ENCODE measurements at regions not wholly inside any gene's neighbourhood (a gene's known extent, or its start where the extent isn't known, plus 50 kb on each side); places are given as distances from the start of the nearest gene placed in this dataset.

DNA sequence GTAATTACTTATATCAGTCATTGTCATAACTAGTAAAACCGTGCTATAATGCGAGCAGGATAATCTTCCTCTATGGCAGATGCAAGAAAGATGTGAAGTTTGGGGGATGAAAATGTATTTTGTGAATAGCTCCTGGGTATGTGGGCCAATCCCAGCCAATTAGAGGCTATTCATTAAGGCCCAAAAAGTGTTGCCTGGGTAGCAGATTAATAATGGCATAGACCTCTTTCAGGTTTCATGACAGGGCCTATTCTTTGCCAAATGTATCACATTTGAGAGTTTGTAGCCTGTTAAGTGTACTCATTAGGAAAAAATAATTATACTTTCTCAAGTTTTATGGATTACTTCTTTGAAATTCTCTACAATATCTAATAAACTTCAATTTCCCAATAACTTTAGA is 199.2 kb upstream of the POU3F2 start:
- ChIA-PET POLR2A (no interaction called here), CTCF (no interaction called here)
- Histone ChIP-seq H3K9me3 (ENCODE audit: control insufficient read depth in 2 of 3, low read length in 3 of 3) (no peaks in the 10 kb centered on the region), H3K4me1 (ENCODE audit: control insufficient read depth in 2 of 2, insufficient read depth in 2 of 2, low read length in 2 of 2) (no peaks in the 10 kb centered on the region), H3K4me3 (ENCODE audit: low read length) (no peak overlapping the region), H3K27me3 (ENCODE audit: control insufficient read depth in 2 of 2, insufficient read depth in 2 of 2, low read length in 2 of 2) (no peaks in the 10 kb centered on the region), H3K36me3 (ENCODE audit: control insufficient read depth in 2 of 3, insufficient read depth in 3 of 3, low read length in 3 of 3) (no peaks in the 10 kb centered on the region), H3K27ac (ENCODE audit: low read depth, low read length) (no peak overlapping the region)
- ATAC-seq (no peak), DNase-seq (no peak)
- Mint-ChIP-seq H3K4me1 (no peaks in the 10 kb centered on the region), H3K27ac (no peak overlapping the region), H3K4me3 (no peak overlapping the region), H3K27me3 (peaks cover 0 to 5% (median 0%) of the 10 kb centered on the region in 5 donors), H3K36me3 (no peaks in the 10 kb centered on the region), H3K9me3 (peaks cover 0 to 4% (median 0%) of the 10 kb centered on the region in 11 donors)
- intact Hi-C loops (cut with micrococcal nuclease), result no loop called here

DNA sequence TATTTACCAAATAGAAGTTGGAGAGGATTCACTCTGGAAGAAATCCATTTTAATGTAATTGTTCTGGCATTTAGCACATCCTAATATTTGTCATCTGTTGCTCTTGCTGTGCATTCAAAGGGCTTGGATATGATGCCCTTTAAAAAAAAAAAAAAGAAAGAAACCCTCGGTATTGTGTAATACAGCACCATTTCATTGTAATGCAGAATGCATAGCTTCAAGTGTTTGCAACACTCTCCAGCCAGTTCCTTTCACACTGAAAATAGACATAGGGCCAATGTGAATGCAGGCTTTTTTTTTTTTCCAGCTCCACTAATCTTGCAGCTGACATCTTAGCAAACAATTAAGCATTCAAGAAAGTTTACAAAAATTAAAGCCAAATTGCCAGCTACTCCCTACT is 197.4 kb upstream of the POU3F2 start:
- H3K4me1 Mint-ChIP-seq, result no peaks in the 10 kb centered on the region
- peaks cover 0 to 4% (median 0%) of the 10 kb centered on the region in 11 donors for H3K9me3 Mint-ChIP-seq
- no peak overlapping the region for H3K4me3 ChIP-seq (ENCODE audit: low read length)
- ATAC-seq (no peak), DNase-seq (no peak)
- intact Hi-C loops (cut with micrococcal nuclease), result no loop called here
- ChIA-PET POLR2A (no interaction called here), CTCF (no interaction called here)
- H3K27me3 ChIP-seq (ENCODE audit: control insufficient read depth in 2 of 2, insufficient read depth in 2 of 2, low read length in 2 of 2), result no peaks in the 10 kb centered on the region
- H3K36me3 ChIP-seq (ENCODE audit: control insufficient read depth in 2 of 3, insufficient read depth in 3 of 3, low read length in 3 of 3), result no peaks in the 10 kb centered on the region
- no peaks in the 10 kb centered on the region for H3K36me3 Mint-ChIP-seq
- no peaks in the 10 kb centered on the region for H3K9me3 ChIP-seq (ENCODE audit: control insufficient read depth in 2 of 3, low read length in 3 of 3)
- H3K27ac Mint-ChIP-seq, result no peak overlapping the region
- no peak overlapping the region for H3K27ac ChIP-seq (ENCODE audit: low read depth, low read length)
- no peak overlapping the region for H3K4me3 Mint-ChIP-seq
- peaks cover 0 to 10% (median 0%) of the 10 kb centered on the region in 5 donors for H3K27me3 Mint-ChIP-seq
- H3K4me1 ChIP-seq (ENCODE audit: control insufficient read depth in 2 of 2, insufficient read depth in 2 of 2, low read length in 2 of 2), result no peaks in the 10 kb centered on the region

DNA sequence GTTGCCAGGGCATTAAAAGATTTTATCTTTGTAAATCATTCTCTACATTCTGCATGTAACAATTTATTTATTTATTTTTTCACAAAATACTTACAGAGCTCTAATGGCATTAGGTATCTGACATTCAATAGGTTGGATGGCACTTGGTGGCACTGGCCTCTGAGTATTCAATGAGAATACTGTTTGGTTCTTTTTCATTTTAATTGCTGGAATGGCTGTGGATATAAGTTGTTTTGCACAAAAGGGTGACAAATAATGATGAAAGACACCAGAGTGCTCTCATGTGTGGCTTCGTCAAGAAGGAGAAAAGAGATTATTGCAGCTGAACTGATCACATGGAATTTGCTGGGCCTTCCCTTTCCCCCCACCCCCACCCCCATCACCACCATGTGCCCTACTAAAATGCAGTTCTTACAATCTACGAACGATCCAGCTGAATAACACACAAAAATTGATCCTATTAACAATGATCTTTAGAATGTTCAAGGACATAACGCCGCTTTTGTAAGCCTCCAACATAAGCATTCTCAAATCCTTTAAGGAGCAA is 195.2 kb upstream of the POU3F2 start:
- DNase-seq (no peak), ATAC-seq (no peak)
- Histone ChIP-seq H3K4me1 (ENCODE audit: control insufficient read depth in 2 of 2, insufficient read depth in 2 of 2, low read length in 2 of 2) (no peaks in the 10 kb centered on the region), H3K9me3 (ENCODE audit: control insufficient read depth in 2 of 3, low read length in 3 of 3) (no peaks in the 10 kb centered on the region), H3K4me3 (ENCODE audit: low read length) (no peak overlapping the region), H3K27me3 (ENCODE audit: control insufficient read depth in 2 of 2, insufficient read depth in 2 of 2, low read length in 2 of 2) (no peaks in the 10 kb centered on the region), H3K27ac (ENCODE audit: low read depth, low read length) (no peak overlapping the region), H3K36me3 (ENCODE audit: control insufficient read depth in 2 of 3, insufficient read depth in 3 of 3, low read length in 3 of 3) (no peaks in the 10 kb centered on the region)
- ChIA-PET POLR2A (no interaction called here), CTCF (no interaction called here)
- Mint-ChIP-seq H3K36me3 (no peaks in the 10 kb centered on the region), H3K9me3 (peaks cover 0 to 4% (median 0%) of the 10 kb centered on the region in 11 donors), H3K27me3 (peaks cover 0 to 7% (median 0%) of the 10 kb centered on the region in 5 donors), H3K4me3 (no peak overlapping the region), H3K4me1 (no peaks in the 10 kb centered on the region), H3K27ac (no peak overlapping the region)
- intact Hi-C loops (cut with micrococcal nuclease), result no loop called here

DNA sequence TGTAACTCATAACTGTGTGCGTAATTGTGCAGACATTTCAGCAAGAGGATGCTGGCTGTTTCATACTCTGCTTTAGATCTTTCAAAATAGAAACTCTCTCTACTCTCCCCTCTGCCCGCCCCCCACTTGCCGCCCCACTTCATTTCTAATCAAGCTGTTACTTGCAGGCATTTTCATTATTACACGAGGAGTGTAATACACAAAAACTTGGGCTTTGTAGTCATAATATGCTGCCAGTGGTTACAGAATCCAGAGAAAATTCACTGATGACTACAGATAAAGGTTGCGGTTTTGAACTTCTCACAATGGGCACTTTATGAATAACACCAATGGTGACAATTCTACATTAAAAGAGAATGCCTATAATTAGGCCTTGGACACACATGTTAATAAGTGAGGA is 194.0 kb upstream of the POU3F2 start:
- no peaks in the 10 kb centered on the region for H3K36me3 Mint-ChIP-seq
- no peaks in the 10 kb centered on the region for H3K4me1 Mint-ChIP-seq
- intact Hi-C loops (cut with micrococcal nuclease), result no loop called here
- Histone ChIP-seq H3K27me3 (ENCODE audit: control insufficient read depth in 2 of 2, insufficient read depth in 2 of 2, low read length in 2 of 2) (no peaks in the 10 kb centered on the region), H3K4me3 (ENCODE audit: low read length) (no peak overlapping the region), H3K27ac (ENCODE audit: low read depth, low read length) (no peak overlapping the region), H3K36me3 (ENCODE audit: control insufficient read depth in 2 of 3, insufficient read depth in 3 of 3, low read length in 3 of 3) (no peaks in the 10 kb centered on the region), H3K4me1 (ENCODE audit: control insufficient read depth in 2 of 2, insufficient read depth in 2 of 2, low read length in 2 of 2) (no peaks in the 10 kb centered on the region), H3K9me3 (ENCODE audit: control insufficient read depth in 2 of 3, low read length in 3 of 3) (no peaks in the 10 kb centered on the region)
- no peak for ATAC-seq
- H3K27me3 Mint-ChIP-seq, result peaks cover 0 to 6% (median 0%) of the 10 kb centered on the region in 5 donors
- H3K27ac Mint-ChIP-seq, result no peak overlapping the region
- POLR2A ChIA-PET, result no interaction called here
- no peak overlapping the region for H3K4me3 Mint-ChIP-seq
- H3K9me3 Mint-ChIP-seq, result peaks cover 0 to 4% (median 0%) of the 10 kb centered on the region in 11 donors
- DNase-seq, result no peak
- CTCF ChIA-PET, result no interaction called here

DNA sequence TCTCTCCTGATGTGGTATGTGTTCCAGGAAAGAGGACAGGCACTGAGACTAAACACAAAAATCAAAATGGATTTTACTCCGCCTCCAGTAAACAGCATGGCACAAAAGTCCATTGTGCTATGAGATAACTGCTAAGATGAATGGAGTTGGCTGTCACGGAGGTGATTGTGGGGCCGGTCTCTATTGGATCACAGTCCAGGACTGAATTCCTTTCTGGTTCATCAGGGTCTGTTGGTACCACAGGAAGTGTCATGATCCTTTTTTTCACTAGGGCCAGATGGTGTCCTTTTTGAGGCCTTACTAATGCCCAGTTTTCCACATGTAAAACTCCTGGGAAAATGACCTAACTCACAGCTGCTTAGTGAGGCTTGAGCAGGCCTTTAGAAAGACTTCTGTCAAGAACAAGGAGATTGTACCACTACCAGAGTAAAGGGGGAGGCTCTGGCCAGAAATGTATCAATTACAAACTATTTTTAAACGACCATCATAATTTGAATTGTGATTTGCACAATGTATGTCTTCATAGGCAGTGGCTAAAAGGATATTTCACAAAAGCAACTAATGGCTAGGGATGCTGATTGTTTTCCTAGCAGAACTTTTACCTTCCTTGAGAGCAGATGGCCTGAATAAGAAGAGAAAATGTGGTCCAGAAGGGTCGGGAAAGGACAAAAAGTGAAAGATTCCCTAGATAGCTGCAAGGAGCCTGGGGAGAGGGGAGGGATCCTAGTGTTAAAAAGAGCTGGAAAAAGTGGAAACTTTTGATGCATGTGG is 192.2 kb upstream of the POU3F2 start:
- peaks cover 0 to 4% (median 0%) of the 10 kb centered on the region in 11 donors for H3K9me3 Mint-ChIP-seq
- no peak overlapping the region for H3K27ac ChIP-seq (ENCODE audit: low read depth, low read length)
- H3K36me3 ChIP-seq (ENCODE audit: control insufficient read depth in 2 of 3, insufficient read depth in 3 of 3, low read length in 3 of 3), result no peaks in the 10 kb centered on the region
- no peak overlapping the region for H3K27ac Mint-ChIP-seq
- CTCF ChIA-PET, result no interaction called here
- ATAC-seq, result no peak
- H3K27me3 ChIP-seq (ENCODE audit: control insufficient read depth in 2 of 2, insufficient read depth in 2 of 2, low read length in 2 of 2), result no peaks in the 10 kb centered on the region
- H3K36me3 Mint-ChIP-seq, result no peaks in the 10 kb centered on the region
- H3K9me3 ChIP-seq (ENCODE audit: control insufficient read depth in 2 of 3, low read length in 3 of 3), result no peaks in the 10 kb centered on the region
- H3K4me3 Mint-ChIP-seq, result no peak overlapping the region
- peaks cover 0 to 6% (median 0%) of the 10 kb centered on the region in 5 donors for H3K27me3 Mint-ChIP-seq
- no peak for DNase-seq
- no peaks in the 10 kb centered on the region for H3K4me1 Mint-ChIP-seq
- intact Hi-C loops (cut with micrococcal nuclease), result no loop called here
- H3K4me3 ChIP-seq (ENCODE audit: low read length), result no peak overlapping the region
- POLR2A ChIA-PET, result no interaction called here
- H3K4me1 ChIP-seq (ENCODE audit: control insufficient read depth in 2 of 2, insufficient read depth in 2 of 2, low read length in 2 of 2), result no peaks in the 10 kb centered on the region

DNA sequence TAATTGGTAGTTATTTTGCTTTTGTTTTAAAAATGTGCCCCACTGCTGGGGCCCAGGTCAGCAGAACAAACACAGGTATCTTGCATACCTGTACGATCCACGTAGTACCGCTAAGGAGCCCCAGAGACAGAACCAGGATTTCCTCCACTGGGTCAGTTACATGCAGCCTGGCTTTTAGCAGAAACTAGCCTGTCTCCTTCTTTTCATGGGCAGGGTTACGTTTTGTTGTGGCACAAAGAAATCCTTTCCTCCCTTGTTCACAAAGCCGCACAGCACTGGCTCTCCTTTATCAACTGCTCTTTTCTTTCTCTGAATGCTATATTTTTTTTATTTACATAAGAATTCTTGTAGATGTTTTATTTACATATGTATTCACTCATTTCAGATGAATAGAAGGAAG is 190.3 kb upstream of the POU3F2 start:
- ATAC-seq, result no peak
- H3K4me3 Mint-ChIP-seq, result no peak overlapping the region
- no peaks in the 10 kb centered on the region for H3K27me3 ChIP-seq (ENCODE audit: control insufficient read depth in 2 of 2, insufficient read depth in 2 of 2, low read length in 2 of 2)
- intact Hi-C loops (cut with micrococcal nuclease), result no loop called here
- no peak overlapping the region for H3K4me3 ChIP-seq (ENCODE audit: low read length)
- no peaks in the 10 kb centered on the region for H3K36me3 Mint-ChIP-seq
- H3K27ac Mint-ChIP-seq, result no peak overlapping the region
- no peaks in the 10 kb centered on the region for H3K9me3 ChIP-seq (ENCODE audit: control insufficient read depth in 2 of 3, low read length in 3 of 3)
- H3K4me1 Mint-ChIP-seq, result no peaks in the 10 kb centered on the region
- ChIA-PET CTCF (no interaction called here), POLR2A (no interaction called here)
- H3K9me3 Mint-ChIP-seq, result peaks cover 0 to 5% (median 0%) of the 10 kb centered on the region in 11 donors
- H3K4me1 ChIP-seq (ENCODE audit: control insufficient read depth in 2 of 2, insufficient read depth in 2 of 2, low read length in 2 of 2), result no peaks in the 10 kb centered on the region
- DNase-seq, result no peak
- no peaks in the 10 kb centered on the region for H3K36me3 ChIP-seq (ENCODE audit: control insufficient read depth in 2 of 3, insufficient read depth in 3 of 3, low read length in 3 of 3)
- H3K27ac ChIP-seq (ENCODE audit: low read depth, low read length), result no peak overlapping the region
- H3K27me3 Mint-ChIP-seq, result peaks cover 0 to 7% (median 0%) of the 10 kb centered on the region in 5 donors
